ENCODE measurements at regions not wholly inside any gene's neighbourhood (a gene's known extent, or its start where the extent isn't known, plus 50 kb on each side); places are given as distances from the start of the nearest gene placed in this dataset.

GRCh38 chr17:26809033-26809432, 484.9 kb upstream of the WSB1 start:
- no peak overlapping the region for H3K4me3 ChIP-seq (ENCODE audit: low read length)
- no peaks in the 10 kb centered on the region for H3K27me3 ChIP-seq (ENCODE audit: insufficient read depth, low read length)
- peaks cover 85% of the 10 kb centered on the region for H3K9me3 ChIP-seq (ENCODE audit: low read depth, low read length)
- no peaks in the 10 kb centered on the region for H3K4me1 ChIP-seq (ENCODE audit: insufficient read depth, low read length)

GRCh38 chr17:26818736-26819135, 475.2 kb upstream of the WSB1 start:
- Histone ChIP-seq H3K27me3 (ENCODE audit: insufficient read depth, low read length) (no peaks in the 10 kb centered on the region), H3K9me3 (ENCODE audit: low read depth, low read length) (peaks cover 100% of the 10 kb centered on the region), H3K4me3 (ENCODE audit: low read length) (no peak overlapping the region), H3K4me1 (ENCODE audit: insufficient read depth, low read length) (no peaks in the 10 kb centered on the region)

All from mononuclear cell (primary cell).